A549 (cell line): ENCODE measurements at regions not wholly inside any gene's neighbourhood (a gene's known extent, or its start where the extent isn't known, plus 50 kb on each side); places are given as distances from the start of the nearest gene placed in this dataset.

Source experiments
- ATAC-seq, 2 experiments: fragments of 200-7000 bp in 1 of 2; fragments of >200 bp in 1 of 2; cut with Nextera tagmentation in 1 of 2; cut with Tn5 transposase in 1 of 2; 3 replicates each; pipeline versions ENCODE4 v1.8.0 to v1.9.1; 2018 to 2020; ENCODE audit warnings: mild to moderate bottlenecking in 1 of 2, moderate library complexity in 1 of 2
- CTCF ChIA-PET: fragments of 300-600 bp; sonication (Branson Sonifier 250); formaldehyde crosslinking; extraction: SDS; loops from one replicate; lab custom pipeline; 2021; ENCODE audit warnings: antibody characterized with exemption, inconsistent platforms; lab: Yijun Ruan, JAX
- POLR2A ChIA-PET: fragments of 350-600 bp; formaldehyde crosslinking; extraction: SDS; loops from one replicate; lab custom pipeline; 2021; ENCODE audit warnings: antibody characterized with exemption, inconsistent platforms; lab: Yijun Ruan, JAX
- DNase-seq, 2 experiments: peaks; one replicate each; pipeline versions ENCODE4 v3.0.0 to v3.0.0-alpha.2; 2011 to 2016; ENCODE audit warnings: low read depth in 1 of 2, low spot score in 1 of 2
- FAIRE-seq: peaks from 2 replicates; lab custom pipeline; 2011; peaks lifted over from hg19 to GRCh38; lab: Jason Lieb, UNC
- H3K27ac ChIP-seq, 2 experiments: fragments of >200 bp; sonication (Bioruptor Twin); formaldehyde crosslinking; 3 replicates each; pipeline ENCODE4 v1.5.1; 2016 to 2017
- H3K4me1 ChIP-seq: fragments of >200 bp; sonication (Bioruptor Twin); formaldehyde crosslinking; 3 replicates; pipeline ENCODE4 v1.6.1; 2016
- H3K4me2 ChIP-seq: fragments of >200 bp; sonication (Bioruptor Twin); formaldehyde crosslinking; 3 replicates; pipeline ENCODE4 v1.6.1; 2016
- H3K4me3 ChIP-seq: fragments of >200 bp; sonication (Bioruptor Twin); formaldehyde crosslinking; 3 replicates; pipeline ENCODE4 v1.5.1; 2016
- H3K9me3 ChIP-seq: fragments of >200 bp; sonication (Bioruptor Twin); formaldehyde crosslinking; 3 replicates; pipeline ENCODE4 v1.6.1; 2016
- BCL3 ChIP-seq: fragments of >200 bp; sonication (Bioruptor Twin); formaldehyde crosslinking; IDR thresholded peaks from 3 replicates; pipeline ENCODE4 v1.6.1; 2016
- CHD4 ChIP-seq: fragments of 200-600 bp; sonication (generic); IDR thresholded peaks from 2 replicates; pipeline ENCODE4 v1.6.1; 2016; ENCODE audit warnings: antibody characterized with exemption, mild to moderate bottlenecking, borderline replicate concordance
- EHMT2 ChIP-seq: fragments of 200-600 bp; sonication (generic); IDR thresholded peaks from 2 replicates; pipeline ENCODE4 v1.6.1; 2016; ENCODE audit warnings: antibody characterized with exemption, low read depth, mild to moderate bottlenecking, moderate library complexity
- ELK1 ChIP-seq: fragments of 150-350 bp; IDR thresholded peaks from 2 replicates; pipeline ENCODE4 v1.6.1; 2014; ENCODE audit warnings: low read depth, mild to moderate bottlenecking, low read length
- EP300 ChIP-seq, 2 experiments: fragments of >200 bp; sonication (Bioruptor Twin); formaldehyde crosslinking; IDR thresholded peaks; 2 replicates in 1 of 2; 3 replicates in 1 of 2; pipeline ENCODE4 v1.6.1; 2016 to 2017
- ESRRA ChIP-seq: fragments of 150-350 bp; IDR thresholded peaks from 2 replicates; pipeline ENCODE4 v1.6.1; 2014; ENCODE audit warnings: mild to moderate bottlenecking, low read length, borderline replicate concordance
- FOSB ChIP-seq: fragments of 250-450 bp; sonication (Bioruptor Pico); IDR thresholded peaks from 2 replicates; pipeline ENCODE4 v1.5.0; 2020; ENCODE audit warnings: mild to moderate bottlenecking, moderate library complexity
- FOSL2 ChIP-seq, 2 experiments: fragments of 450-650 bp in 1 of 2; fragments of >200 bp in 1 of 2; sonication (Bioruptor Twin) in 1 of 2; formaldehyde crosslinking; IDR thresholded peaks; 2 replicates each; pipeline versions ENCODE4 v1.5.0 to v1.6.1; 2016 to 2020; ENCODE audit warnings: mild to moderate bottlenecking in 1 of 2, moderate library complexity in 1 of 2
- HDAC2 ChIP-seq: fragments of 200-600 bp; sonication (generic); IDR thresholded peaks from 2 replicates; pipeline ENCODE4 v1.6.1; 2016
- HES2 ChIP-seq: fragments of >200 bp; sonication (Bioruptor Twin); formaldehyde crosslinking; IDR thresholded peaks from 2 replicates; pipeline ENCODE4 v1.6.1; 2016
- HMGXB4 ChIP-seq: fragments of 250-450 bp; sonication (Bioruptor Pico); IDR thresholded peaks from 2 replicates; pipeline ENCODE4 v1.5.0; 2021; ENCODE audit warnings: mild to moderate bottlenecking, moderate library complexity, borderline replicate concordance
- HOXB13 ChIP-seq: fragments of 250-450 bp; sonication (Bioruptor Pico); IDR thresholded peaks from 2 replicates; pipeline ENCODE4 v1.5.0; 2020; ENCODE audit warnings: low read depth, mild to moderate bottlenecking, moderate library complexity
- JUNB ChIP-seq: fragments of >200 bp; sonication (Bioruptor Twin); formaldehyde crosslinking; IDR thresholded peaks from 2 replicates; pipeline ENCODE4 v1.6.1; 2016
- KDM5A ChIP-seq: fragments of 200-600 bp; sonication (generic); IDR thresholded peaks from 2 replicates; pipeline ENCODE4 v1.6.1; 2016; ENCODE audit warnings: antibody characterized with exemption, mild to moderate bottlenecking
- MAFK ChIP-seq: fragments of 450-650 bp; IDR thresholded peaks from 2 replicates; pipeline ENCODE4 v1.6.1; 2014; ENCODE audit not compliant: partially characterized antibody
- MAZ ChIP-seq: fragments of 150-350 bp; IDR thresholded peaks from 2 replicates; pipeline ENCODE4 v1.6.1; 2014; ENCODE audit warnings: antibody characterized with exemption, low read depth, low read length, borderline replicate concordance
- MYC ChIP-seq: IDR thresholded peaks from 2 replicates; pipeline ENCODE4 v1.6.1; 2012; ENCODE audit warnings: mild to moderate bottlenecking, inconsistent platforms, low read length, improper control_type of control experiment, borderline replicate concordance
- NR3C1 ChIP-seq: fragments of >200 bp; sonication (Bioruptor Twin); formaldehyde crosslinking; IDR thresholded peaks from 3 replicates; pipeline ENCODE4 v1.6.1; 2017
- PHF8 ChIP-seq: fragments of 200-600 bp; sonication (generic); IDR thresholded peaks from 2 replicates; pipeline ENCODE4 v1.6.1; 2016; ENCODE audit warnings: low read depth, mild to moderate bottlenecking, antibody characterized with exemption, moderate library complexity, borderline replicate concordance
- POLR2A ChIP-seq: IDR thresholded peaks from 2 replicates; pipeline ENCODE4 v1.6.1; 2012; ENCODE audit warnings: mild to moderate bottlenecking, low read length
- POLR2AphosphoS2 ChIP-seq: conservative IDR thresholded peaks from 2 replicates; pipeline ENCODE4 v1.6.1; 2012; ENCODE audit warnings: low read length, improper control_type of control experiment, inconsistent platforms
- RARB ChIP-seq: fragments of 250-450 bp; sonication (Bioruptor Pico); IDR thresholded peaks from 2 replicates; pipeline ENCODE4 v1.8.0; 2021; ENCODE audit warnings: mild to moderate bottlenecking, moderate library complexity
- REST ChIP-seq: fragments of 200-600 bp; sonication (generic); IDR thresholded peaks from 2 replicates; pipeline ENCODE4 v1.6.1; 2016; ENCODE audit warnings: antibody characterized with exemption, mild to moderate bottlenecking, moderate library complexity
- SMC3 ChIP-seq: fragments of >200 bp; sonication (Bioruptor Twin); formaldehyde crosslinking; IDR thresholded peaks from 3 replicates; pipeline ENCODE4 v1.6.1; 2018; ENCODE audit warnings: inconsistent platforms
- SREBF2 ChIP-seq: fragments of 450-650 bp; IDR thresholded peaks from 2 replicates; pipeline ENCODE4 v1.6.1; 2014; ENCODE audit warnings: mild to moderate bottlenecking, moderate library complexity
- USF2 ChIP-seq: fragments of 450-650 bp; IDR thresholded peaks from 2 replicates; pipeline ENCODE4 v1.6.1; 2014; ENCODE audit warnings: antibody characterized with exemption
- ZFP36 ChIP-seq: fragments of 450-650 bp; IDR thresholded peaks from 2 replicates; pipeline ENCODE4 v1.6.1; 2014; ENCODE audit warnings: borderline replicate concordance; ENCODE audit not compliant: partially characterized antibody
- ZSCAN20 ChIP-seq: fragments of 250-450 bp; sonication (Bioruptor Pico); IDR thresholded peaks from 2 replicates; pipeline ENCODE4 v1.8.0; 2022; ENCODE audit warnings: mild to moderate bottlenecking, moderate library complexity
- WGBS: methylation state at CpG from one replicate; pipeline ENCODE4 v1.1.6; 2017; ENCODE audit errors: missing lambda C conversion rate; 5-methylcytosine and 5-hydroxymethylcytosine counted together

- TF ChIP-seq BCL3, result no peak
These were observed 78.1 kb upstream of the CRHR1 start (continued) for GRCh38 chr17:45706033-45706432.

- POLR2A ChIA-PET, result no interaction called here
- FAIRE-seq, result no peak
These were observed 75.3 kb upstream of the CRHR1 start for GRCh38 chr17:45708707-45709290.

GRCh38 chr17:45709728-45710288 lies 74.3 kb upstream of the CRHR1 start:
- FAIRE-seq (no peak), ATAC-seq (no peak), DNase-seq (no peak)
- no peak overlapping the region for H3K4me3 ChIP-seq
- WGBS, result 62% methylated on average over 6 of the region's 6 CpGs
- H3K4me1 ChIP-seq, result peaks cover 12% of the 10 kb centered on the region
- no peaks in the 10 kb centered on the region for H3K9me3 ChIP-seq
- ChIA-PET POLR2A (no interaction called here), CTCF (interaction anchor here (0.8 to 1.8 kb wide), 8 partner anchors 9 to 122 kb away, joined by 3 to 5 read pairs (median 3); no protein-coding TSS in a partner anchor)
- no peak for TF ChIP-seq MAFK
- TF ChIP-seq HES2, result no peak
- no peak for TF ChIP-seq ZSCAN20 (CRISPR knock-in tag)
- TF ChIP-seq RARB (CRISPR knock-in tag), result no peak
- no peak for TF ChIP-seq HDAC2
- TF ChIP-seq SREBF2, result no peak
- no peak for TF ChIP-seq NR3C1
- TF ChIP-seq KDM5A, result no peak
- TF ChIP-seq HMGXB4 (CRISPR knock-in tag), result no peak
- TF ChIP-seq REST, result no peak
- TF ChIP-seq EP300 (IDR thresholded peaks at IDR 0.05), result no peak
- TF ChIP-seq ELK1, result no peak
- TF ChIP-seq ZFP36, result no peak
- no peak for TF ChIP-seq POLR2A
- no peak for TF ChIP-seq PHF8
- TF ChIP-seq MYC, result no peak
- no peak overlapping the region for H3K4me2 ChIP-seq
- no peak overlapping the region for H3K27ac ChIP-seq

More at GRCh38 chr17:45708707-45709290, 75.3 kb upstream of the CRHR1 start:
- no peak overlapping the region for H3K27ac ChIP-seq
- peaks cover 22% of the 10 kb centered on the region for H3K4me1 ChIP-seq
- no peaks in the 10 kb centered on the region for H3K9me3 ChIP-seq
- DNase-seq (no peak), ATAC-seq (no peak)
- H3K4me3 ChIP-seq, result no peak overlapping the region
- CTCF ChIA-PET, result interaction anchor here (0.8 to 1.8 kb wide), 5 partner anchors 8 to 81 kb away, joined by 3 to 5 read pairs (median 3); no protein-coding TSS in a partner anchor
- no peak overlapping the region for H3K4me2 ChIP-seq
- TF ChIP-seq POLR2A (no peak), POLR2AphosphoS2 (no peak), MAZ (no peak), CHD4 (no peak), ESRRA (no peak), FOSL2 (IDR thresholded peaks at IDR 0.05) (no peak), FOSL2 (CRISPR knock-in tag; IDR thresholded peaks at IDR 0.05) (no peak), USF2 (no peak), HDAC2 (no peak), ZFP36 (no peak), SMC3 (no peak), HOXB13 (CRISPR knock-in tag) (no peak), EHMT2 (no peak), JUNB (no peak), FOSB (CRISPR knock-in tag) (no peak)
- 54% methylated on average over 5 of the region's 5 CpGs for WGBS
